HG03135 (cell line): ENCODE measurements at regions not wholly inside any gene's neighbourhood (a gene's known extent, or its start where the extent isn't known, plus 50 kb on each side); places are given as distances from the start of the nearest gene placed in this dataset.

Experiments
- ATAC-seq: cut with Tn5 transposase; IDR thresholded peaks from one replicate; pipeline ENCODE4 v1.9.1; 2021; ENCODE audit warnings: mild to moderate bottlenecking, moderate library complexity; ENCODE audit not compliant: unreplicated experiment

DNA sequence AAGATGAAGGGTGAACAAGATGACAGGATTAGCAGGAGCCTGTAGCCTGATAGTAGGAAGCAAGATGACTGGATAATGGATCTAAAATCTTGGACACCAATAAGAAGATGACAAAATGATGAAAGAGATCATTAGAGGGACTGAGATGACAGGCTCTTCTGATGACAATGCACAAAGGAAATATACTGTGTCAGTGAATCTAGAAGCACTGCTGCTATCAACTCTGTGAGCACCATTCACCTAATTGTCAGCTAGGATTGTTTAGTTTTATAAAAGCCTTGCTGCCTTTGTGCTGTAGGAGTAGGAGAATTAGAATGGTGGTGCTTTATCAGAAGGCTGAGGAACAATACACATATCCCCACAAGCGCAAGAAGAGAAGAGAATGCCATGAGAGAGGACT, 1127.8 kb downstream of the DTWD2 start:
- no peak for ATAC-seq

DNA sequence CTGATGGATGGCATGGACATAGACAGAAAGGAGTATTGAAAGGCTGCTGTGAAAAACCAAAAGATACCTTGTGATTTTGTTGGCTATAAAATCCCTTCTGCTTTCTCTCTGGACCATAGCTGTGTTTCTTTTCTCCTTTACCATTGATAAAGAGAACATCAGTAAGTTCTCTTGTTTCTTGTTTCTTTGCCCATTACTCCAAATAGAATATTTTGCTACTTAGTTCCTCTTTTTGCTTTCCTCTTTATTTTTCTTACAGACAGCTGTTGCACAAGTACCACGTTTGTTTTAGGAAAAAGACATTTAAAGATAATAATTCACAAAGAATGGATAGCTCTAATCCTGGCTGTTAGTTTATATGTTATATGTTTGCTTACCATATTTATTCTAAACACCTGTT, 1129.2 kb downstream of the DTWD2 start:
- ATAC-seq: no peak

- no peak for ATAC-seq
Measured at GRCh38 chr5:117856713-117857112, 1131.6 kb downstream of the DTWD2 start.

DNA sequence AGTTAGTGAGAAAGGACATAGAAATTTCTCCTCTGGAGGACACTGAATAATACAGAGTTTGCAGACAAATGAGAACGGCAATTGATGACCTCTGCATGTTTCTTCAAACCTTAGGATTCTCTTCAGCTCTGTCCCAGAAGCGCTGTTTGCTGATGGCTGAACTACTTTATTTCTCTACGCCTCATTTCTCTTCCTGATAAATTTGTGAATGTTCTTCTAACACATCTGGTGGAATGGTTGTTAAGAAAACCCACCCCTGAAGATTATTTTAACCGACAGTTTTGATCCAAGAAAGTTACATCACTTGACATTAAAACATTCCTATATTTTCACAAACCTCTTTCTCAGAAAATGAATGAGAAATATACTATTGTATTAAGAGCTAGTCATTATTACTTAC, 1150.6 kb downstream of the DTWD2 start:
- ATAC-seq: no peak

DNA sequence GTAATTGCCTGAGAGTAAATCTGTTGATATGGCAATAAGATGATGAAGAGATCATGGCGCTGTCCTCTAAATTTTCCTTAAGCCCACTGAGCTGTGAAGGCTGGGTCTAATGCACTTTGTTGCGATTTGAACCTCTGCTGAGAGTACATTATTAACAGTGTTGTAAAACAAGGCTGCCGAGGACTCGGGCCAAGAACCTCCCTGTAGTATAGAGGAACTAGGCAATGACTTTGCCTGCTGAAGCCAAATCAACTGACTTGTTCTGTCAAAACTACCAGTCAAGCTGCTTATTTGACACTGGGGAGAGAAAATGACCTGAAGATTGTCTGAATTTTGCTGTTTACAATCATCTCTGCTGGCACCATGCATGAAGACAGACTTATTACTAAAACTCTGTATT, 1154.7 kb downstream of the DTWD2 start:
- no peak for ATAC-seq

GRCh38 chr5:117829646-117830045, 1158.7 kb downstream of the DTWD2 start:
- no peak for ATAC-seq

DNA sequence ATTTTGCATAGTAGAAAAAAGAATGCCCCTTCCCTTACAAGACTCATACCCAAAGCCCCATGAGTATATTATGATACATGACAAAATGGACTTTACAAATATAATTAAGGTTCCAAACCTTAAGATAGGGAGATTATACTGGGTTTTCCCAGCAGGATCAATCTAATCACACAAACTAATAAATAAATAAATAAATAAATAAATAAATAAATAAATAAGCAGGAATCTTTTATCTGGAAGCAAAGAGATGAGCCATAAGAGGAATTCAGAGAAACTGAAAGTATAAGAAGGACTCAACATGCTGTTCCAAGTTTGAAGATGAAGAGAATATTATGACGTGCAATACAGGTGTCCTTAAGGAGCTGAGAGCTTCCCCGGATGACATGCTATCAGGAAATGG, 1174.5 kb downstream of the DTWD2 start:
- ATAC-seq: no peak

DNA sequence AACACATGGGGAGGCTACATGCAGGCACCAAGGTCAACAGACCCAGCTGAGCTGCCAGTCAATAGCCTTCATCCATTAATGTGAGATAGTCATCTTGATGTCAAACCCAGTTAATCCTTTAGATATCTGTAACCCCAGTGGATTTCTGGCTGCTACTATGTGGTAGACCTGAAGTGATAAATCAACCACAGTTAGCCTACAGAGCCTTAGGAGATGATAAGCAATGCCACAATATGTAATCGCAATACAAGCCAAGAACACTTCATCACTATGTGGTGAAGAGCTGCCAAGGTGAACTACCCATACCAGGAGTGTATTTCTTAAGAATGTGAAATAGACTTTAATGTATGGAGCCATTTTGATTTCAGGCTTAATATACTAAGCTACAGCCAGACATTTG, 1175.5 kb downstream of the DTWD2 start:
- no peak for ATAC-seq

GRCh38 chr5:117809251-117809650, 1179.1 kb downstream of the DTWD2 start:
- no peak for ATAC-seq

GRCh38 chr5:117805058-117805457, 1183.3 kb downstream of the DTWD2 start:
- no peak for ATAC-seq

GRCh38 chr5:117803533-117803932, 1184.8 kb downstream of the DTWD2 start:
- no peak for ATAC-seq

DNA sequence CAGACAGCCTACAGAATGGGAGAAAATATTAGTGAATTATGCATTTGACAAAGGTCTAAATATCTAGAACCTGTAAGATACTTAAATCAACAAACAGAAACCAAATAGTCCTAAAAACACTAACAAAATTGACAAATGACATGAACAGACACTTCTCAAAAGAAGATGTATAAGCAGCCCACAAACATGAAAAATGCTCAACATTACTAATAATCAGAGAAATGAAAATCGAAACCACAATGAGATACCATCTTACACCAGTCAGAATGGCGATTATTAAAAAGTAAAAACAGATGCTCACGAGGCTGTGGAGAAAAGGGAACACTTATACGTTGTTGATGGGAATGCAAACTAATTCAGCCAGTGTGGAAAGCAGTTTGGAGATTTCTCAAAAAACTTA, 1186.8 kb downstream of the DTWD2 start:
- ATAC-seq: no peak

DNA sequence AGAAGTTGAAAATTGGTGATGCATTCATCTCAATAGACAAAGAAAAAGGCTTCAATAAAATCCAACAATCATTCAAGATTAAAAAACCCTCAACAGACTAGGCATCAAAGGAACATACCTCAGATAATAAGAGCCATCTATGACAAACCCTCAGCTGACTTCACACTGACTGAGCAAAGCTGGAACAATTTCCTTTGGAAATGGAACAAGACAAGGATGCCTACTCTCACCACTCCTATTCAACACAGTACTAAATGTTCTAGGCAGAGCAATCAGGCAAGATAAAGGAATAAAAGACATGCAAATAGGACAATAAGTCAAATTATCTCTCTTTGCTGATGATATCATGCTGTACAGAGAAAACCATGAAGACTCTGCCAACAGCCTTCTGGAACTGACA, 1188.1 kb downstream of the DTWD2 start:
- ATAC-seq: no peak

- no peak for ATAC-seq
Measured at GRCh38 chr5:117794847-117795246, 1193.5 kb downstream of the DTWD2 start.

GRCh38 chr5:117793963-117794362, 1194.4 kb downstream of the DTWD2 start:
- no peak for ATAC-seq

- no peak for ATAC-seq
Measured at GRCh38 chr5:117792476-117792875, 1195.9 kb downstream of the DTWD2 start.

DNA sequence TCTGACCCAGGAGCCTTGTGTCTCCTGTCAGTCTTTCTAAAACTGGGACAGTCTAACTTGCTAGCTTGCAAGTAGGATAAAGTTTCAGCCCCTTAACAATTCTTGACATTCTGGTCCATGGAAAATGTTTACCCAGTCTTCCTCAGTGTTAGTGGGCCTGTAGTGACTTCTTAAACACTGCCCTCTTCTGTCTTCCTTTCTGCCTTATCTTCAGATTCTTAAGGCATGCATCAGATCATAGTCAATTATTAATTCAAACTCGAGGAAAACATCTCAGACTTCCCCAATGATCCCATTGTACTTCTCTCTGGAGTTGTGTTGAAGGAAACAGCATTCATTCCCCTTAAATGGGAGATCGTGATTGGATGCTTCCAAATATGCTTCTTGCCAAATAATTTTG, 1199.8 kb downstream of the DTWD2 start:
- no peak for ATAC-seq

DNA sequence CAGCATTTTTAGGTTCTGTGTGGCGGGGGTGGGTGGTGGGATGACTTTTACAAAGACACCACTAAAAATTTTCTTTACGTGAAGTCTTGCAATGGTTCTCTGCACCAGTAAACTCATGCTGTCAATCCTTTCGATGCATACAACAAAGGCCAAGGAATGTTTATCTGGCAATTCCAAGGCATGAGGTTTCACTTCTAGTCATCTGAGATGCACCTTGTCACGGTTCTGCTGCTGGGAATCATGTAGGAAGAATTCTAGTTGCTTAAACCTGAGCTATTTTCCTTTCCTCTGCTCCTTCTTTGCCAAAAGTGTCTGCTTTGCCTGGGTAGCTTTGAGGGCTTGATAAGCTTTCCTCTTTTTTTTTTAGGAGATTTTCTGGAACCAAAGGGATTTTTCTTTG, 1204.5 kb upstream of the SEMA6A start:
- no peak for ATAC-seq

DNA sequence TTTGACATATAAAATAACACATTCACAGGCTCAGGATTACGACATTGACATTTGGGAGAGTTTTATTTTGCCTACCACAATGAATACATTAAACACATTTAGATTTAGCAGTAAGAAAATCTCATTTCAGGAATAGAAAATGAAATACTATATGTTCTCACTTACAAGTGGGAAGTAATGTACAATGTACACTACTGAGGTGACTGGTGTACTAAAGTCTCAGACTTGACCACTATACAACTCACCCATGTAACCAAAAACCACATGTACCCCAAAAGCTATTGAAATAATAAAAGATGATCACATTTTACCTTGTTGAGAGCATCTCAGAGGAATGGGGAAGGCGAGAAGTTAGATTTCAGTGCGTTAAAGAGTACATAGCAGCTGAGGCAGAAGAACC, 1202.4 kb upstream of the SEMA6A start:
- no peak for ATAC-seq

GRCh38 chr5:117769877-117770276, 1195.3 kb upstream of the SEMA6A start:
- no peak for ATAC-seq

- no peak for ATAC-seq
Measured at GRCh38 chr5:117763271-117763670, 1188.6 kb upstream of the SEMA6A start.

GRCh38 chr5:117761186-117761585, 1186.6 kb upstream of the SEMA6A start:
- no peak for ATAC-seq

GRCh38 chr5:117759849-117760499, 1185.4 kb upstream of the SEMA6A start:
- ATAC-seq: no peak
